Retinal pigment epithelial cell (primary cell): ENCODE measurements at regions not wholly inside any gene's neighbourhood (a gene's known extent, or its start where the extent isn't known, plus 50 kb on each side); places are given as distances from the start of the nearest gene placed in this dataset.
"Not testable (repeated sequence)": the region's sequence is repeated elsewhere in the genome, so short reads cannot be mapped to it uniquely, and the experiment has no call there.

ENCODE experiments used
- DNase-seq: peaks from one replicate; pipeline ENCODE4 v3.0.0-alpha.2; 2010; ENCODE audit warnings: low read depth
- H3K4me3 ChIP-seq: 2 replicates; pipeline ENCODE4 v1.5.1; 2011; ENCODE audit warnings: mild to moderate bottlenecking, low read length, control low read depth, moderate library complexity
- CTCF ChIP-seq: conservative IDR thresholded peaks from 2 replicates; pipeline ENCODE4 v1.5.1; 2011; ENCODE audit warnings: low read depth, low read length, control low read depth, inconsistent platforms

DNA sequence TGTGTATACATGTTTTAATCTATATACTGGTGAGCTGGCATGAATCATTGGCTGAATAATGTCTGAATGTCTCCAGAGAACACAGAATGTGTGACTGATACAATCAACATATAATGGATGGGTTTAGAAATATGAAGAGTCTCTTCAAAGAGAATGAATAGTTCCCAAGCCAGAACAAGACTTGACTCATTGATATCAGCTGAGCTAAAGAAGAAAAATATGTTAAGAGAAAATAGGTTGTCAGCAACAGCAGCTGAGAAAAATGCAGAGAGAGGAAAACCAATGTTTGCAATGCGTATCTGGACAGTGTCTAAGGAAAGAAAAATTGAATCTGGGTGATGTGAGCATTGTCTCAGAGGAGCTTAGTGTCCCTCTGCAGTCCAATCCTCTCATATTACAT is 1281.8 kb upstream of the TENM4 start:
- TF ChIP-seq CTCF, result no peak
- no peak overlapping the region for H3K4me3 ChIP-seq
- no peak for DNase-seq

DNA sequence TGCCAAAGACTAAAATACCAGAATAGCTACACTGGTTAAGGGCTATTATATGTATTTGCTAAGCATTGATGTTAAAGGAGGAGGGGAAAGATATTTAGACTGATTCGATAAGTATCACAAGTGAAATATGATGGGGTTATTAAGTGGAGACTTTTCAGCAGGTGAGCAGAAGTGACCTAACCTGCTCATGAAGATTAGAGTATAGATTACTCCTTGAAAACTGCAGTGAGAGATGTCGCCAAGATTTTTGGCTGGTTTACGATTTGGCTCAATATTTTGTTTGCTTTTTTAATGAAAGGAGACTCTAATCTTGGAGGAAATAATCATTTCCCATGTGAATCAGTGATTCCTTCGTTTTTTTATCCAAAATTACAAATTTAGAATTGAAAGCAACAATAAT is 1279.5 kb upstream of the TENM4 start:
- H3K4me3 ChIP-seq, result no peak overlapping the region
- TF ChIP-seq CTCF, result no peak
- DNase-seq, result no peak

DNA sequence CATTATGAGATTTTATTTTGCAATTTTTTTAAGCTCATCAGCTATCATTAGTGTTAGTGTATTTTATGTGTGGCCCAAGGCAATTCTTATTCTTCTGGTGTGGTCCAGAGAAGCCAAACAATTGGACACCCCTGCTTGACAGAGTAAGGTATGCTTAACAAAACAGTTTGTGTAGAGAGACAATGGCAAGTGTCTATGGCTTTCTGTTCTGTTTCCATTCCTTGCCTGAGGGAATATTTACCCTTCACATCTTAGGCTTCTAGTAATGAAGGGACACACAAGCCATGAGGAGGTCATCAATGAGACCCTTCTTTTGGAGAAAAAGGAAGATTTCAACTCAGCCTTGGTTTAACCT is 1278.4 kb upstream of the TENM4 start:
- TF ChIP-seq CTCF, result no peak
- no peak overlapping the region for H3K4me3 ChIP-seq
- no peak for DNase-seq

DNA sequence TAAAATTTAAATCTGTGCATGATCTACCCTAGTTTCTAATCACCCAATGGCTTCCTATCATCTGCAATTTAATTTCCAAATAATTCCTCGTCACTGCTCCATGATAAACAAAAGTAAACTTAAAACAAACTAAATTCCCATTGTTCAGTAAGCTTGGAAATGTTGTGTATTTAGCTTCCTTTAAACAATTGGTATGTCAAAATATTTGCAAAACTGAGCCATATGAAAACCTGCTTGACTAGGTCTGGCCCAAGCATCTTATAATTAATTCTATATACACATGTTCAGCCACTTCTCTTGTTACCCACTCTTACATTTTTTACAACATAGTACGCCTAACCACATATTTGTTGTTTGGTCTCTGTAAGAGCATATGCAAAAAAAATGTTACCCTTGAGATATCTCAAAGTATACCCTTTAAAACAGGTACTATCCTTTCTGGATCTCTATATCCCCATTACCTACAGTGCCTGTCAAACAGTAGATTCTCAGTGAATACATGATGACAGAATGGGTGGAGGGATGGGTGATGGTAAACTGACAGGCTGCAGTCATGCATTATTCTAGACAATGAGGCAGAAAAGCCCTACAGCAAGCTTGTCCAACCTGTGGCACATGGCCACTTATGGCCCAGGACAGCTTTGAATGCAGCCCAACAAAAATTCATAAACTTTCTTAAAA is 1277.9 kb upstream of the TENM4 start:
- TF ChIP-seq CTCF, result no peak
- no peak for DNase-seq
- H3K4me3 ChIP-seq, result no peak overlapping the region

DNA sequence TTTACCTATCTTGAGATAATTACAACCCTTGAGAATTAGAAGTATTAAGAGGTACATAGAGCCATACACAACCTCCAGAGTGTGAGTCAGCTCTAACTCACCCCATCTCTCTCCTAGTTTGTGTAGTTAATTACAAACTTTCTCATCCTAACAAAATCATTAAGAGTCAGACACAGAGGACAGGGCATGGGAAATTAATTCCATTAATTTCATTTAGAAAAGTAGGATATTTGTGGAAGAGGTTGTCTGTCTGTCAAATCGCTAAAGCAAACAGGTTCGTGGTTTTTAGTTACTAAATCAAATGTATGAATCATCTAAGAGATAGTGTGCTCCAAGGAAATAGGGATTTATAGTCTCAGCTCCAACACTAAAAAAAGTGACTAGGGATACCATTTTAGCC is 1261.4 kb upstream of the TENM4 start:
- H3K4me3 ChIP-seq, result no peak overlapping the region

GRCh38 chr11:80700386-80700785 is 1259.6 kb upstream of the TENM4 start:
- no peak for TF ChIP-seq CTCF
- no peak overlapping the region for H3K4me3 ChIP-seq
- DNase-seq, result no peak

More for the DNA sequence above, 1261.4 kb upstream of the TENM4 start:
- TF ChIP-seq CTCF, result no peak
- no peak for DNase-seq

GRCh38 chr11:80699406-80700177 is 1258.8 kb upstream of the TENM4 start:
- not testable (repeated sequence) for DNase-seq, H3K4me3 ChIP-seq
